ENCODE measurements at regions not wholly inside any gene's neighbourhood (a gene's known extent, or its start where the extent isn't known, plus 50 kb on each side); places are given as distances from the start of the nearest gene placed in this dataset.
"Not testable (repeated sequence)": the region's sequence is repeated elsewhere in the genome, so short reads cannot be mapped to it uniquely, and the experiment has no call there.

GRCh38 chr4:18735740-18736268 is 714.2 kb upstream of the LCORL start:
- Histone ChIP-seq H3K27ac (ENCODE audit: low read depth, low read length) (no peak overlapping the region), H3K27me3 (ENCODE audit: insufficient read depth, low read length) (no peaks in the 10 kb centered on the region), H3K9ac (ENCODE audit: low read depth, low read length) (no peak overlapping the region), H3K4me3 (ENCODE audit: low read length) (no peak overlapping the region), H3K4me1 (ENCODE audit: insufficient read depth, low read length) (peaks cover 3% of the 10 kb centered on the region; the same call in 1 of the 2 replicates), H3K9me3 (ENCODE audit: insufficient read depth, low read depth, low read length) (no peaks in the 10 kb centered on the region), H3K36me3 (ENCODE audit: insufficient read depth, low read length) (no peaks in the 10 kb centered on the region)
- no CpG with 5 or more reads among the region's 3 CpGs for WGBS

- Histone ChIP-seq H3K27ac (ENCODE audit: low read depth, low read length) (no peak overlapping the region), H3K4me1 (ENCODE audit: insufficient read depth, low read length) (peaks cover 3% of the 10 kb centered on the region; the same call in 1 of the 2 replicates), H3K27me3 (ENCODE audit: insufficient read depth, low read length) (no peaks in the 10 kb centered on the region), H3K9ac (ENCODE audit: low read depth, low read length) (no peak overlapping the region), H3K36me3 (ENCODE audit: insufficient read depth, low read length) (no peaks in the 10 kb centered on the region), H3K4me3 (ENCODE audit: low read length) (no peak overlapping the region), H3K9me3 (ENCODE audit: insufficient read depth, low read depth, low read length) (no peaks in the 10 kb centered on the region)
- WGBS: 97% methylated on average over 2 of the region's 2 CpGs
These were observed 712.9 kb upstream of the LCORL start for GRCh38 chr4:18734405-18734804.

- Histone ChIP-seq H3K27ac (ENCODE audit: low read depth, low read length) (no peak overlapping the region), H3K4me1 (ENCODE audit: insufficient read depth, low read length) (peaks cover 3% of the 10 kb centered on the region; the same call in 1 of the 2 replicates)
- 94% methylated on average over 2 of the region's 2 CpGs for WGBS
These were observed 712.4 kb upstream of the LCORL start for GRCh38 chr4:18733961-18734360.

GRCh38 chr4:18722748-18723191 is 701.2 kb upstream of the LCORL start:
- Histone ChIP-seq H3K9me3 (ENCODE audit: insufficient read depth, low read depth, low read length) (no peaks in the 10 kb centered on the region), H3K27me3 (ENCODE audit: insufficient read depth, low read length) (no peaks in the 10 kb centered on the region), H3K4me3 (ENCODE audit: low read length) (no peak overlapping the region), H3K9ac (ENCODE audit: low read depth, low read length) (no peak overlapping the region), H3K27ac (ENCODE audit: low read depth, low read length) (no peak overlapping the region), H3K36me3 (ENCODE audit: insufficient read depth, low read length) (no peaks in the 10 kb centered on the region), H3K4me1 (ENCODE audit: insufficient read depth, low read length) (no peaks in the 10 kb centered on the region)
- 78% methylated on average over 1 of the region's 1 CpG for WGBS

More at GRCh38 chr4:18733961-18734360, 712.4 kb upstream of the LCORL start:
- H3K27me3 ChIP-seq (ENCODE audit: insufficient read depth, low read length): no peaks in the 10 kb centered on the region
- no peak overlapping the region for H3K4me3 ChIP-seq (ENCODE audit: low read length)
- no peaks in the 10 kb centered on the region for H3K36me3 ChIP-seq (ENCODE audit: insufficient read depth, low read length)
- H3K9me3 ChIP-seq (ENCODE audit: insufficient read depth, low read depth, low read length): no peaks in the 10 kb centered on the region
- no peak overlapping the region for H3K9ac ChIP-seq (ENCODE audit: low read depth, low read length)

- no peaks in the 10 kb centered on the region for H3K9me3 ChIP-seq (ENCODE audit: insufficient read depth, low read depth, low read length)
- H3K4me1 ChIP-seq (ENCODE audit: insufficient read depth, low read length): peaks cover 20% of the 10 kb centered on the region
- H3K27ac ChIP-seq (ENCODE audit: low read depth, low read length): no peak overlapping the region
- WGBS: 85% methylated on average over 9 of the region's 10 CpGs
- no peaks in the 10 kb centered on the region for H3K36me3 ChIP-seq (ENCODE audit: insufficient read depth, low read length)
- no peak overlapping the region for H3K9ac ChIP-seq (ENCODE audit: low read depth, low read length)
- H3K4me3 ChIP-seq (ENCODE audit: low read length): no peak overlapping the region
- H3K27me3 ChIP-seq (ENCODE audit: insufficient read depth, low read length): no peaks in the 10 kb centered on the region
These were observed 676.7 kb upstream of the LCORL start for GRCh38 chr4:18698119-18698883.

- H3K27me3 ChIP-seq (ENCODE audit: insufficient read depth, low read length): no peaks in the 10 kb centered on the region
- H3K4me3 ChIP-seq (ENCODE audit: low read length): no peak overlapping the region
- no peak overlapping the region for H3K9ac ChIP-seq (ENCODE audit: low read depth, low read length)
- no peaks in the 10 kb centered on the region for H3K9me3 ChIP-seq (ENCODE audit: insufficient read depth, low read depth, low read length)
- no peaks in the 10 kb centered on the region for H3K36me3 ChIP-seq (ENCODE audit: insufficient read depth, low read length)
- 96% methylated on average over 17 of the region's 18 CpGs for WGBS
- peaks cover 40% of the 10 kb centered on the region for H3K4me1 ChIP-seq (ENCODE audit: insufficient read depth, low read length)
- H3K27ac ChIP-seq (ENCODE audit: low read depth, low read length): no peak overlapping the region
These were observed 674.4 kb upstream of the LCORL start for GRCh38 chr4:18695733-18696527.

- Histone ChIP-seq H3K9ac (ENCODE audit: low read depth, low read length) (peak overlapping the region; percentile 59), H3K27me3 (ENCODE audit: insufficient read depth, low read length) (no peaks in the 10 kb centered on the region), H3K9me3 (ENCODE audit: insufficient read depth, low read depth, low read length) (no peaks in the 10 kb centered on the region), H3K4me1 (ENCODE audit: insufficient read depth, low read length) (peaks cover 45% of the 10 kb centered on the region), H3K27ac (ENCODE audit: low read depth, low read length) (peak overlapping the region; percentile 93), H3K4me3 (ENCODE audit: low read length) (0 out of 2 replicates have a peak overlapping the region, but pooled peaks have one; percentile 0), H3K36me3 (ENCODE audit: insufficient read depth, low read length) (no peaks in the 10 kb centered on the region)
- WGBS: 5% methylated on average over 9 of the region's 9 CpGs
These were observed 670.1 kb upstream of the LCORL start for GRCh38 chr4:18691431-18692200.

- Histone ChIP-seq H3K4me3 (ENCODE audit: low read length) (peak overlapping the region; percentile 18), H3K9me3 (ENCODE audit: insufficient read depth, low read depth, low read length) (no peaks in the 10 kb centered on the region), H3K27ac (ENCODE audit: low read depth, low read length) (peak overlapping the region; percentile 93), H3K9ac (ENCODE audit: low read depth, low read length) (peak overlapping the region; percentile 56), H3K36me3 (ENCODE audit: insufficient read depth, low read length) (no peaks in the 10 kb centered on the region), H3K4me1 (ENCODE audit: insufficient read depth, low read length) (peaks cover 45% of the 10 kb centered on the region), H3K27me3 (ENCODE audit: insufficient read depth, low read length) (no peaks in the 10 kb centered on the region)
- 22% methylated on average over 2 of the region's 2 CpGs for WGBS
These were observed 668.9 kb upstream of the LCORL start for GRCh38 chr4:18690291-18690955.

- Histone ChIP-seq H3K9ac (ENCODE audit: low read depth, low read length) (peak overlapping the region; percentile 56), H3K27me3 (ENCODE audit: insufficient read depth, low read length) (no peaks in the 10 kb centered on the region), H3K4me1 (ENCODE audit: insufficient read depth, low read length) (peaks cover 42% of the 10 kb centered on the region), H3K36me3 (ENCODE audit: insufficient read depth, low read length) (no peaks in the 10 kb centered on the region), H3K4me3 (ENCODE audit: low read length) (no peak overlapping the region), H3K9me3 (ENCODE audit: insufficient read depth, low read depth, low read length) (no peaks in the 10 kb centered on the region), H3K27ac (ENCODE audit: low read depth, low read length) (peak overlapping the region; percentile 93)
- WGBS: 18% methylated on average over 7 of the region's 7 CpGs
These were observed 668.0 kb upstream of the LCORL start for GRCh38 chr4:18689308-18690115.

GRCh38 chr4:18688351-18688750 is 666.8 kb upstream of the LCORL start:
- WGBS: 87% methylated on average over 9 of the region's 9 CpGs

More at GRCh38 chr4:18688351-18688750, 666.8 kb upstream of the LCORL start:
- not testable (repeated sequence) for H3K9me3 ChIP-seq (ENCODE audit: insufficient read depth, low read depth, low read length); H3K27ac ChIP-seq (ENCODE audit: low read depth, low read length); H3K4me3 ChIP-seq (ENCODE audit: low read length); H3K36me3 ChIP-seq (ENCODE audit: insufficient read depth, low read length); H3K9ac ChIP-seq (ENCODE audit: low read depth, low read length); H3K27me3 ChIP-seq (ENCODE audit: insufficient read depth, low read length)
- peaks cover 36% of the 10 kb centered on the region for H3K4me1 ChIP-seq (ENCODE audit: insufficient read depth, low read length)

Measured in HUES64 (cell line).